ENCODE measurements at regions not wholly inside any gene's neighbourhood (a gene's known extent, or its start where the extent isn't known, plus 50 kb on each side); places are given as distances from the start of the nearest gene placed in this dataset.

DNA sequence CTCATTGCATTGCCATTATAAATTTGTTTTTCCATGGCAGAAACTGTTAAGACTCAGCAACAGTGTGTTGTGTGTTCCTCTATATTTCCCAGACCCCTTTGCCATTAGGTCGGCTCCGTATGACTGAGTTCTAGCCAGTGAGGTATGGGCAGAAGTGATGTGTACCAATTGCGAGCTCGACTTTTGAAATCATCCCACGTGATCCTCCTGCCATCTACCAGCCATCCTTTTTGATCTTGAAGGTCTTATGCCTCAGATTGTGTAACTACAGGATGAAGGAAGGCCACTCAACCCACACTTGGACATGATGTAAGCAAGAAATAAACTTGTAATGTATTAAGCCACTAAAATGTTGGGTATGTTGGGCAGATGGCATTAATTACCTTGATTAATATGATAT lies 562.3 kb downstream of the PDCD6IP start:
- Histone ChIP-seq H3K4me3 (IDR thresholded peaks at IDR 0.05; ENCODE audit: insufficient read depth, low read depth, low read length) (no peak overlapping the region), H4K20me1 (ENCODE audit: insufficient read depth) (no peaks in the 10 kb centered on the region), H3K79me2 (ENCODE audit: insufficient read depth, low read depth) (no peaks in the 10 kb centered on the region), H3K27ac (no peak overlapping the region), H3K4me1 (ENCODE audit: low read depth, poor library complexity, severe bottlenecking) (no peaks in the 10 kb centered on the region), H3K4me2 (no peak overlapping the region), H3K36me3 (ENCODE audit: insufficient read depth) (no peaks in the 10 kb centered on the region), H3K27me3 (ENCODE audit: insufficient read depth, low read depth) (no peaks in the 10 kb centered on the region), H2AFZ (ENCODE audit: low read depth) (no peak overlapping the region), H3K9ac (no peak overlapping the region)
- TF ChIP-seq, protein P1, sequence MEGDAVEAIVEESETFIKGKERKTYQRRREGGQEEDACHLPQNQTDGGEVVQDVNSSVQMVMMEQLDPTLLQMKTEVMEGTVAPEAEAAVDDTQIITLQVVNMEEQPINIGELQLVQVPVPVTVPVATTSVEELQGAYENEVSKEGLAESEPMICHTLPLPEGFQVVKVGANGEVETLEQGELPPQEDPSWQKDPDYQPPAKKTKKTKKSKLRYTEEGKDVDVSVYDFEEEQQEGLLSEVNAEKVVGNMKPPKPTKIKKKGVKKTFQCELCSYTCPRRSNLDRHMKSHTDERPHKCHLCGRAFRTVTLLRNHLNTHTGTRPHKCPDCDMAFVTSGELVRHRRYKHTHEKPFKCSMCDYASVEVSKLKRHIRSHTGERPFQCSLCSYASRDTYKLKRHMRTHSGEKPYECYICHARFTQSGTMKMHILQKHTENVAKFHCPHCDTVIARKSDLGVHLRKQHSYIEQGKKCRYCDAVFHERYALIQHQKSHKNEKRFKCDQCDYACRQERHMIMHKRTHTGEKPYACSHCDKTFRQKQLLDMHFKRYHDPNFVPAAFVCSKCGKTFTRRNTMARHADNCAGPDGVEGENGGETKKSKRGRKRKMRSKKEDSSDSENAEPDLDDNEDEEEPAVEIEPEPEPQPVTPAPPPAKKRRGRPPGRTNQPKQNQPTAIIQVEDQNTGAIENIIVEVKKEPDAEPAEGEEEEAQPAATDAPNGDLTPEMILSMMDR (conservative IDR thresholded peaks at IDR 0.05; ENCODE audit: low read depth, low read length): no peak

- no peaks in the 10 kb centered on the region for H3K79me2 ChIP-seq (ENCODE audit: insufficient read depth, low read depth)
- H4K20me1 ChIP-seq (ENCODE audit: insufficient read depth): no peaks in the 10 kb centered on the region
- H3K9ac ChIP-seq: no peak overlapping the region
- no peaks in the 10 kb centered on the region for H3K27me3 ChIP-seq (ENCODE audit: insufficient read depth, low read depth)
- no peak overlapping the region for H3K4me2 ChIP-seq
- no peaks in the 10 kb centered on the region for H3K36me3 ChIP-seq (ENCODE audit: insufficient read depth)
- H3K27ac ChIP-seq: no peak overlapping the region
- no peak overlapping the region for H2AFZ ChIP-seq (ENCODE audit: low read depth)
- H3K4me1 ChIP-seq (ENCODE audit: low read depth, poor library complexity, severe bottlenecking): no peaks in the 10 kb centered on the region
- H3K4me3 ChIP-seq (IDR thresholded peaks at IDR 0.05; ENCODE audit: insufficient read depth, low read depth, low read length): no peak overlapping the region
- TF ChIP-seq, protein P1 (conservative IDR thresholded peaks at IDR 0.05; ENCODE audit: low read depth, low read length): no peak
Observed at GRCh38 chr3:34361921-34362320, 563.5 kb downstream of the PDCD6IP start.

DNA sequence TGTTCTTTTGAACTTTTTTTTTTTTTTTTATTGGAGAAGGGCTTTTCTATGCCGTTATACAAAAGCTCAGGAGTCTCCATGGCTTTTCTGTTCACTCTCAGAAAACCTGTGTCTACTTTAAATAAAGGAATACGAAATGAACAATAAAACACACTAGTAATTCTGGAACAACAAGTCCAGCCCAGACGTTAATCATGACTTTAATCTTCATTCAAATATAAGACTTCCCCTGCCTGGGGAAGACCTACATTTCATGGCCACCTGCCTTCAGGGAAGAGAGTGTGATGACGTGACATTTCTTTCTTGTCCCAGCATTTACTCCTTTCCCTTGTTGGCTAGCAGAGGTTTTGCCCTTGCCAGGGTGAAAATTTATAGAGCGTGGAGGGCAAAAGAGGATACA lies 564.5 kb downstream of the PDCD6IP start:
- H3K4me1 ChIP-seq (ENCODE audit: low read depth, poor library complexity, severe bottlenecking): no peaks in the 10 kb centered on the region
- H3K27ac ChIP-seq: no peak overlapping the region
- H2AFZ ChIP-seq (ENCODE audit: low read depth): no peak overlapping the region
- H3K36me3 ChIP-seq (ENCODE audit: insufficient read depth): no peaks in the 10 kb centered on the region
- no peak overlapping the region for H3K4me2 ChIP-seq
- TF ChIP-seq, protein P1 (conservative IDR thresholded peaks at IDR 0.05; ENCODE audit: low read depth, low read length): no peak
- H3K79me2 ChIP-seq (ENCODE audit: insufficient read depth, low read depth): no peaks in the 10 kb centered on the region
- H4K20me1 ChIP-seq (ENCODE audit: insufficient read depth): no peaks in the 10 kb centered on the region
- H3K9ac ChIP-seq: no peak overlapping the region
- H3K27me3 ChIP-seq (ENCODE audit: insufficient read depth, low read depth): no peaks in the 10 kb centered on the region
- H3K4me3 ChIP-seq (IDR thresholded peaks at IDR 0.05; ENCODE audit: insufficient read depth, low read depth, low read length): no peak overlapping the region

- Histone ChIP-seq H3K27ac (no peak overlapping the region), H3K4me1 (ENCODE audit: low read depth, poor library complexity, severe bottlenecking) (no peaks in the 10 kb centered on the region), H3K79me2 (ENCODE audit: insufficient read depth, low read depth) (no peaks in the 10 kb centered on the region), H3K4me2 (no peak overlapping the region), H3K36me3 (ENCODE audit: insufficient read depth) (no peaks in the 10 kb centered on the region), H4K20me1 (ENCODE audit: insufficient read depth) (no peaks in the 10 kb centered on the region), H3K9ac (no peak overlapping the region), H2AFZ (ENCODE audit: low read depth) (no peak overlapping the region), H3K27me3 (ENCODE audit: insufficient read depth, low read depth) (no peaks in the 10 kb centered on the region), H3K4me3 (IDR thresholded peaks at IDR 0.05; ENCODE audit: insufficient read depth, low read depth, low read length) (no peak overlapping the region)
- TF ChIP-seq, protein P1 (conservative IDR thresholded peaks at IDR 0.05; ENCODE audit: low read depth, low read length): no peak
Observed at GRCh38 chr3:34363881-34364280, 565.5 kb downstream of the PDCD6IP start.

All from KMS-11 (cell line).